Suprapubic skin (tissue), 4 donors: ENCODE measurements at regions not wholly inside any gene's neighbourhood (a gene's known extent, or its start where the extent isn't known, plus 50 kb on each side); places are given as distances from the start of the nearest gene placed in this dataset.
A peak's percentile ranks its signal among the peaks of the same experiment; 100 is the strongest.

ENCODE experiments used
- DNase-seq, 2 donors: peaks; one replicate each; pipeline ENCODE4 v3.0.0-alpha.2; 2019; ENCODE audit warnings: low spot score in 2 of 2
- H3K27ac ChIP-seq: fragments of 200-600 bp; sonication (generic); one replicate; pipeline ENCODE4 v1.5.1; 2019
- H3K27me3 ChIP-seq: fragments of 200-600 bp; sonication (generic); one replicate; pipeline ENCODE4 v1.5.1; 2019
- H3K36me3 ChIP-seq: fragments of 200-600 bp; sonication (generic); one replicate; pipeline ENCODE4 v1.5.1; 2019
- H3K4me1 ChIP-seq: fragments of 200-600 bp; sonication (generic); one replicate; pipeline ENCODE4 v1.5.1; 2019
- H3K4me3 ChIP-seq: fragments of 200-600 bp; sonication (generic); one replicate; pipeline ENCODE4 v1.5.1; 2019; ENCODE audit warnings: mild to moderate bottlenecking
- H3K9me3 ChIP-seq: fragments of 200-600 bp; sonication (generic); one replicate; pipeline ENCODE4 v1.5.1; 2019
- EP300 ChIP-seq: sonication (generic); formaldehyde crosslinking; IDR thresholded peaks from one replicate; pipeline ENCODE4 v1.6.1; 2017; ENCODE audit warnings: antibody characterized with exemption
- POLR2A ChIP-seq, 2 donors: fragments of 450-650 bp; IDR thresholded peaks; one replicate each; pipeline ENCODE4 v1.6.1; 2017; ENCODE audit warnings: antibody characterized with exemption in 2 of 2, mild to moderate bottlenecking in 2 of 2, moderate library complexity in 2 of 2
- POLR2AphosphoS5 ChIP-seq, 3 donors: sonication (generic); formaldehyde crosslinking; IDR thresholded peaks; one replicate each; pipeline ENCODE4 v1.6.1; 2017; ENCODE audit warnings: antibody characterized with exemption in 3 of 3
- WGBS: methylation state at CpG from one replicate; pipeline ENCODE4 v1.1.5; 2018; 5-methylcytosine and 5-hydroxymethylcytosine counted together
- TF ChIP-seq, protein P1 (sequence below), 2 donors: fragments of 200-600 bp in 1 of 2; fragments of 450-650 bp in 1 of 2; sonication (generic) in 1 of 2; IDR thresholded peaks; one replicate each; pipeline ENCODE4 v1.5.1; 2016 to 2019; ENCODE audit warnings: antibody characterized with exemption in 2 of 2, mild to moderate bottlenecking in 1 of 2, moderate library complexity in 1 of 2

DNA sequence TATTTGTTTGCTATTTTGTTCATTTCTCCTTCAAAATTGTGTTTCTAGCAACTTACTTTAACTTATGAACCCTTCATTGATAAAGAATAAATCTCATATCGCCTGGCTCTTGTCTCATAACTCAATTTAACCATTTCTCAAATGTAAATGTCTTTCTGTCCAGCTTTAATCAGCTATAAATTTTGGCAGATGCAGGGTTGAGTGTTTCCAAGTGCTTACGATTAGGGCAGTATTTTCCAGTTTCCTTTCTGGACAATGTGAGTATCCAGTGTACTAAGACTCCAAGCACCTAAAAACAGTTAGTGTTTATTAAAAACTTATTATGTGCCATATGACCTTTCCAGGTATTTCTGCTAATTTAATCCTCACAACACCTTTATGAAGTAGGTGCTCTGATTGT, 218.6 kb upstream of the GK2 start:
- Histone ChIP-seq H3K9me3 (no peaks in the 10 kb centered on the region), H3K36me3 (no peaks in the 10 kb centered on the region), H3K27ac (no peak overlapping the region), H3K27me3 (no peaks in the 10 kb centered on the region), H3K4me3 (no peak overlapping the region), H3K4me1 (peaks cover 18% of the 10 kb centered on the region)
- 71% methylated on average over 2 of the region's 2 CpGs for WGBS
- no peak for TF ChIP-seq EP300
- no peak for TF ChIP-seq POLR2AphosphoS5 (IDR thresholded peaks at IDR 0.05)
- TF ChIP-seq, protein P1, sequence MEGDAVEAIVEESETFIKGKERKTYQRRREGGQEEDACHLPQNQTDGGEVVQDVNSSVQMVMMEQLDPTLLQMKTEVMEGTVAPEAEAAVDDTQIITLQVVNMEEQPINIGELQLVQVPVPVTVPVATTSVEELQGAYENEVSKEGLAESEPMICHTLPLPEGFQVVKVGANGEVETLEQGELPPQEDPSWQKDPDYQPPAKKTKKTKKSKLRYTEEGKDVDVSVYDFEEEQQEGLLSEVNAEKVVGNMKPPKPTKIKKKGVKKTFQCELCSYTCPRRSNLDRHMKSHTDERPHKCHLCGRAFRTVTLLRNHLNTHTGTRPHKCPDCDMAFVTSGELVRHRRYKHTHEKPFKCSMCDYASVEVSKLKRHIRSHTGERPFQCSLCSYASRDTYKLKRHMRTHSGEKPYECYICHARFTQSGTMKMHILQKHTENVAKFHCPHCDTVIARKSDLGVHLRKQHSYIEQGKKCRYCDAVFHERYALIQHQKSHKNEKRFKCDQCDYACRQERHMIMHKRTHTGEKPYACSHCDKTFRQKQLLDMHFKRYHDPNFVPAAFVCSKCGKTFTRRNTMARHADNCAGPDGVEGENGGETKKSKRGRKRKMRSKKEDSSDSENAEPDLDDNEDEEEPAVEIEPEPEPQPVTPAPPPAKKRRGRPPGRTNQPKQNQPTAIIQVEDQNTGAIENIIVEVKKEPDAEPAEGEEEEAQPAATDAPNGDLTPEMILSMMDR (IDR thresholded peaks at IDR 0.05): no peak
- no peak for TF ChIP-seq POLR2A (IDR thresholded peaks at IDR 0.05)
- DNase-seq: no peak

DNA sequence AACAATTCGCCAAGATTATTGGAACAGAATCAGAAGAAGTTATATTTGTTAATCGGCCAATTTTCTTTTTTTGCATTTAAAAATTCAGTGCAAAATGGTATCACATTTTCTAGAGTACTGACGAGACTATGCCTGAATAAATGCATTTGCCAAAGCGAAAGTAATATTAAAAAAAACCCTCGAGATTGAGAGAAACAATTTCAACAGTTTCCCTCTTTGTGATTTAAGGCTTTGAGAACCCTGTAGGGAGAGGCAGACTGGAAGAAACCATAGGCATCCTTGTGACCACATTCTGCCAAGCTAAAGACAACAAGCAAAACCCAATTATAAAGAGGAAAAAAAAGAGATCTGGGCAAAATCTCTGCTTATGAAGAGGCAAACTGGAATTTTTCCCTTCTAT, 218.1 kb upstream of the GK2 start:
- Histone ChIP-seq H3K4me1 (peaks cover 18% of the 10 kb centered on the region), H3K27ac (no peak overlapping the region), H3K27me3 (no peaks in the 10 kb centered on the region), H3K9me3 (no peaks in the 10 kb centered on the region), H3K36me3 (no peaks in the 10 kb centered on the region), H3K4me3 (peak overlapping the region; percentile 10)
- no peak for TF ChIP-seq POLR2A (IDR thresholded peaks at IDR 0.05)
- TF ChIP-seq, protein P1 (IDR thresholded peaks at IDR 0.05): no peak
- no peak for TF ChIP-seq EP300
- no peak for TF ChIP-seq POLR2AphosphoS5 (IDR thresholded peaks at IDR 0.05)
- DNase-seq: no peak
- 37% methylated on average over 5 of the region's 5 CpGs for WGBS

DNA sequence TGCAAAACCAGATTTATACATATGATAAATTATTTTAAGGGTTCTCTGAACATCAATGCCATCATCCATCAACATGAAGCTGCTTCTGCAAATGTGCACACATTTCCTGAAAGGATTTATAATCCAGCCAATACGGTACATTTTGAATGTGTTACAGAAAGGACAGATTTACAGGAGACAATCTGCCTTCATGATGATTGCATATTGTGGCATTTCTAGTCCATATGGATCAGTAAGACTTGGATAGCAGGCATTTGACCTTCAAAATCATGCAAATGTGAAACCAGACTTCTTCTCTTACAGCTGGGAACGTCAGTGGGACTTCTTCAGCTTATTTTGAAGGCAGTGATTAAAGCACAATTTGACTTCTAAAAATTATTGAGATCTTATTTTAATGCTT, 217.3 kb upstream of the GK2 start:
- no peak for TF ChIP-seq POLR2AphosphoS5 (IDR thresholded peaks at IDR 0.05)
- TF ChIP-seq, protein P1 (IDR thresholded peaks at IDR 0.05): no peak
- Histone ChIP-seq H3K27me3 (no peaks in the 10 kb centered on the region), H3K4me3 (no peak overlapping the region), H3K9me3 (no peaks in the 10 kb centered on the region), H3K27ac (no peak overlapping the region), H3K36me3 (no peaks in the 10 kb centered on the region), H3K4me1 (peaks cover 18% of the 10 kb centered on the region)
- 70% methylated on average over 2 of the region's 2 CpGs for WGBS
- DNase-seq: no peak

DNA sequence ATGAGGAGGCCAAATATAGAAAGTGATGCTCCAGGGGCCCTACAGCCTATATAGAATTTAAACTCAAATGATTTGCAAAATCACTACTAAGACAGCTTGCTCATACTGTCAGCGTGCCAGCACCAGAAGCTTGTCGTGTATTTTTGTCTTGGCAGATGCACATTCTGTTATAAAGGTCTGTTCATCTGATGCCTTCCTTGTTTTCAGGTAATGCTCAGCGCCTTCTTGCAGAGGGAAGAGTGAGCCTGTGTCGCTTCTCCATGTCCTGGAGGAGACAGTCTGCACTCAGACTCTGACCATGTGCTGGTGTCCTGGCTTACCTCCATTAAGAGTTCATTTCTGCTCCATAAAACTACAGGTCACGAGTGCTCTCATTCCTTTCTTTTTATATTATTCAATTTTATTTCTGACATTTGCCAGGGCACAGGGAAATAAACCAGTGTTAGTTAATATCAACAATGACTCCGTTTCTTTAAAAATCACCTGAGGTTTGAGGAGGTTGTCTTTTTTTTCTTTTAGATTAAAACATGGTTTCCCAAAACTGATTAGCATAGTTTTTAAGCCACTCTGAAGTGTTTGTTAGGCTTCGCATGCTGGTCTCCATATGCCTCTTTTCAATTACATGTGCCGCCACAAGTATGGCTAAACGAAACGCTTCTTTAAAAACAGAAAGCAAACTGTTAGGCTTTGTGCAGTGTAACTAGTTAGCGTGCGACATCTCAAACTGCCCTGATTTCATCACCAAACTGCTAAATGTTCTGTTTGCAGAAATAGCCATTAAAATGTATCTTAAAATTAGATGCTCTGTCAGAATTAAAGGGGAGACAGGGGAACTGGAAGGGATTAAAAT, 215.2 kb upstream of the GK2 start:
- 58% methylated on average over 12 of the region's 12 CpGs for WGBS
- Histone ChIP-seq H3K27ac (no peak overlapping the region), H3K4me1 (peaks cover 18% of the 10 kb centered on the region), H3K4me3 (peak overlapping the region; percentile 15), H3K27me3 (no peaks in the 10 kb centered on the region), H3K36me3 (no peaks in the 10 kb centered on the region), H3K9me3 (no peaks in the 10 kb centered on the region)
- DNase-seq: no peak
- TF ChIP-seq POLR2A (IDR thresholded peaks at IDR 0.05) (no peak), POLR2AphosphoS5 (IDR thresholded peaks at IDR 0.05) (no peak)
- TF ChIP-seq, protein P1 (IDR thresholded peaks at IDR 0.05): no peak

DNA sequence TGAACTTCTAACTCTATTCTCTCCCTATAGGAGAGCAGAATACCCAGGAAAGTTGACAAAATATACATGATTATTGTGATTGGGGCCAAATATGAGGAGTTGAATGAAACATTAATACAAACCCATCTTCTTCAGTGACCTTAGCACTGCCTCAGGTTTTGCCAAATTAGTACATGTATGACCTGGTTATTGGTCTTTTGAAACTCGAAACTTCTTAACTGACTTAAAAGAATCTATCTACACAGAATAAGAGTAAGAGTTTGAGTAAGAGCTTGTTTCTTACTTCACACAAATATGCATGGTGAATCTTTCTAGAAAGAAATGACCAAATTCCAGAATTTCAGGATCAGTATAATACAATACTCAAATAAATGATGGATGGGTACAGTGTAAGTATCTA, 213.0 kb upstream of the GK2 start:
- DNase-seq: no peak
- H3K4me1 ChIP-seq: peaks cover 18% of the 10 kb centered on the region
- WGBS: 87% methylated on average over 1 of the region's 1 CpG
- no peak overlapping the region for H3K27ac ChIP-seq
- no peaks in the 10 kb centered on the region for H3K9me3 ChIP-seq
- no peak overlapping the region for H3K4me3 ChIP-seq
- H3K36me3 ChIP-seq: no peaks in the 10 kb centered on the region
- no peaks in the 10 kb centered on the region for H3K27me3 ChIP-seq
- TF ChIP-seq EP300 (no peak), POLR2A (IDR thresholded peaks at IDR 0.05) (no peak), POLR2AphosphoS5 (IDR thresholded peaks at IDR 0.05) (no peak)
- TF ChIP-seq, protein P1 (IDR thresholded peaks at IDR 0.05): no peak
